Fibroblast of pulmonary artery (primary cell): ENCODE measurements at regions not wholly inside any gene's neighbourhood (a gene's known extent, or its start where the extent isn't known, plus 50 kb on each side); places are given as distances from the start of the nearest gene placed in this dataset.
"Not testable (repeated sequence)": the region's sequence is repeated elsewhere in the genome, so short reads cannot be mapped to it uniquely, and the experiment has no call there.

ENCODE experiments used
- DNase-seq: peaks from one replicate; pipeline ENCODE4 v3.0.0-alpha.2; 2010; ENCODE audit warnings: low read depth
- H3K4me3 ChIP-seq: replicated peaks from 2 replicates; pipeline ENCODE4 v1.5.1; 2011; ENCODE audit warnings: low read depth, mild to moderate bottlenecking, control low read depth, low read length, moderate library complexity
- CTCF ChIP-seq: IDR thresholded peaks from 2 replicates; pipeline ENCODE4 v1.5.1; 2011; ENCODE audit warnings: mild to moderate bottlenecking, control low read depth, low read length, inconsistent platforms; ENCODE audit errors: missing control alignments

GRCh38 chr2:20949256-20949655, 94.6 kb downstream of the APOB start:
- no peak for TF ChIP-seq CTCF
- H3K4me3 ChIP-seq, result no peak overlapping the region
- DNase-seq, result no peak

- H3K4me3 ChIP-seq, result no peak overlapping the region
- TF ChIP-seq CTCF, result no peak
- DNase-seq, result no peak
These were observed 97.4 kb downstream of the APOB start for GRCh38 chr2:20946468-20946867.

GRCh38 chr2:20943721-20944120, 100.2 kb downstream of the APOB start:
- not testable (repeated sequence) for H3K4me3 ChIP-seq, DNase-seq

- no peak for DNase-seq
- no peak for TF ChIP-seq CTCF
- no peak overlapping the region for H3K4me3 ChIP-seq
These were observed 101.2 kb downstream of the APOB start for GRCh38 chr2:20942646-20943125.

GRCh38 chr2:20940856-20941255, 103.0 kb downstream of the APOB start:
- no peak for TF ChIP-seq CTCF
- no peak for DNase-seq
- no peak overlapping the region for H3K4me3 ChIP-seq

GRCh38 chr2:20939931-20940795, 103.7 kb downstream of the APOB start:
- no peak for DNase-seq
- no peak for TF ChIP-seq CTCF
- no peak overlapping the region for H3K4me3 ChIP-seq

GRCh38 chr2:20937353-20937752, 106.5 kb downstream of the APOB start:
- DNase-seq, result no peak
- TF ChIP-seq CTCF, result no peak
- no peak overlapping the region for H3K4me3 ChIP-seq
